NCI-H2171 treated with DMSO at 0.1 percent for 48 hours (cell line): ENCODE measurements at regions not wholly inside any gene's neighbourhood (a gene's known extent, or its start where the extent isn't known, plus 50 kb on each side); places are given as distances from the start of the nearest gene placed in this dataset.
"Not testable (repeated sequence)": the region's sequence is repeated elsewhere in the genome, so short reads cannot be mapped to it uniquely, and the experiment has no call there.

Experiments
- DNase-seq: peaks from one replicate; lab custom pipeline; 2025; lab: John Stamatoyannopoulos, UW

DNA sequence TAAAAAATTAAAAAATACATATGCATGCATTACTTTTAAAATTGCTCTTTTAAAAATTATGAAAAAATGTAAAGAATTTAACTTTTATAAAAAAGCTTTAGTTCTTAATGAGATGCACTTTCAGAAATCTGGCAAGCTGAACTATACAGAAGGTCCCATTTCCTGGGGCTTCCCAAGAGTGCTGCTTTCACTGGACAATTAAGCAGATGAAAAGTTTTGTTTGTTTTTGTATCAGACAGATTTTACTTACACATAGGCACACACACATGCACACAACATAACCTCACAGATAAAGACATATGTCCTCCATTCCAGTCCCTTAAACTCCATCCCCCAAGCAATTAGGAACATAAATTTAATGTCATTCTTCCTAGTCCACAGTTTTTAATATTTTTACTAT lies 402.3 kb upstream of the ASIC2 start:
- no peak for DNase-seq

DNA sequence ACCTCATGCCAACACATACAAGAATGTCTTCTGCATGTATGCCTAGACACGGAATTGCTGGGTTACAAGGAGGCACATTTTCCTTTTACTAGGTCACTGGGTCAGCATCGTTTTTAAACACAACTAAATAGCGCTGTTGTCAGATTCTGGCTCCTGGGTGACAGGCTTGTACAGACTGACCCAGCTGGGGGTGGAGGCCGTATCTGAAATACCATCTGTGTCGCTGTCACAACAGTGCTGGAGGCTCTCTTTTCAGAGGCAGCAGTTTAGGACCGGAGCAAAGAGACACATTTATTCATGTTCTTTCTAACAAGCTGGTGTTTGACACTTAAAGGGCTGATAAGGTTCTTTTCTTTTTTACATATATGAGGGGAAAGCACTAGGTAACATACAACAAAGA lies 403.0 kb upstream of the ASIC2 start:
- DNase-seq, result no peak

DNA sequence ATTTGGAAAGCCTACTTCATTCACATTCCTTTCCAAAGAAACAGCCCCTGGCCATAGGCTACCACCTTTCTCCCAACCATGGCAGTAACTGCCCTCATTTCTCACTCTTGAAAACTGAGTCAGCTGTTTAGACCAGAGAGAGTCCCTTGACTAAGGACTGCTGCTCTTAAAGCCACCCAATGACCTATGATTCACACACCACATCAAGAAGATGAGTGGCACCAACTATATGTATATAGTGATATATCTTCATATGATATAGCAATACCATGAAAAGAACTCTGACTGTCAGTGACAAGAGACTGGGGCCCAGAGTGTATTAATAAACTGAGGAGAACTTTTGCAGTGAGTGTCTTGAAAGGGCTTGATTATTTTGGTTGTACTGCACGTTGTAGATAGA lies 404.5 kb upstream of the ASIC2 start:
- no peak for DNase-seq

DNA sequence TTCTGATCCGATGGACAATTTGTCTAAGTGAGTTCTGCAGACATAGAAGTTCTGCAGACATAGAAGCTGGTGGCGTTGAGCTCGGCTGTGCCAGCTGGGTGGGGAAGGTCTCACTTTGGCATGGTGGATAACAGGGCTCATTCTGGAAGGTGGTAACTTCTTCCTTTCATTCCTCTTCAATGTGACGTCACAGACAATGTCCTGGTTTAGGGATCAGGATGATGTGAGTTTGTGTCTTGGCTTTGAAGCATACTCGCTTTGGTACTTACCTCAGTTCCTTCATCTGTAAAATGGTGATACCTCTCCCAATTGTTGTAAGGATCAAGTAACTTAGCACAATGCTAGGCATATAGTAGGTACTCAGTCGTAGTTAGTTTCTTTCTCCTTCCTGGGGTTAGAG lies 408.8 kb upstream of the ASIC2 start:
- no peak for DNase-seq

DNA sequence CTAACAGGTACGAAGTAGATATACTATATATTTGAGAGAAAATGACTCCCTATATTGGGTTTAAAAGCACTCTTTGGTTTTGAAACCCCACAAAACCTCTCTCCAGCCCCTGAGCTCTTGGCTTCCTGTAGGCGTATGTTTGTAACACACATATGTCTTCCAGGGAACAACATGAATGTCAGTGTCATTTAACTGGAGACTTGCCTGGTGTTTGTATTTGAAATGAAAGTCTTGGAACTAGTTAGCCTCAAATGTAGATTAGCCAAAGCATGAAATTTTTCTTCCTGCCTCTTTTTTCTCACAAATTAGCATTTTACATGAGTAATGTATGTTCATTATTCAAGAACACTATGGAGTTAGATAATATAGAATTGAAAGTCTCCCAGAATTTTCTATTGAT lies 411.8 kb upstream of the ASIC2 start:
- no peak for DNase-seq

DNA sequence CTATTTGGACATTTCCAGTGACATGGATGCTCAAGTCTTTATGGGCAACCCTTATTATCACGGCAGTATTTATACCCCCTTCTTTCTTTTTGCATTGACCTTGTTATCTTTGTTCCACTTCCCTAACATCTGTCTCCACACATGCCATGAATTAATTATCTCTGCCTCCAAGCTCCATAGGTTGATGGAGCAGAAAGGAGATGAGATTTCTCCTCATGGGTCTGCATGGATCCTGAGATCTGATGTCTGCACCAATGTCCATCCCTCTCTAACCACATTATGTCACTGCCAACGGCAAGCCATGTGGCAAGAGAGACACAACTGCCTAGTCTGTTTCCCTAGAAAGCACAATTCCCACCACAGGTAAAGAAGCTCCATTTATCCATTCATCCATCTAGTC lies 416.8 kb upstream of the ASIC2 start:
- DNase-seq, result no peak

DNA sequence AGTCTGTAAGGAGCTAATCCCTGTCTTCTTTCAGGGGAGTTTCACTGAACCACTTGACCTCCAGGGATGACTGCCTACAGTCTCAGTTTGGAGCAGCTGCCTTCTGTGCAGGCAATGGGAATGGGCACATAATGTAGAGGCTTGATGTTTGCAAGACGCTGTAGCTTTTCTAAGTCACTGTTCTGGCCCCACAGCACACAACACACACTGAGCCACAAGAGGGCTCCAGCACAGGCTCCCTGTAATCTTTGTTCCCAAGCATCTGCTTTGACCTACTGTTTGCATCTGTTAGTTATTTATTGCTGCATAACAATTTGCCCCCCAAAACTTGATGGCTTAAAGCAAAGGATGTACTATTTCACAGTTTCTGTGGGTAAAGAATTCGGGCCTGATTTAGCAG lies 419.0 kb upstream of the ASIC2 start:
- no peak for DNase-seq

DNA sequence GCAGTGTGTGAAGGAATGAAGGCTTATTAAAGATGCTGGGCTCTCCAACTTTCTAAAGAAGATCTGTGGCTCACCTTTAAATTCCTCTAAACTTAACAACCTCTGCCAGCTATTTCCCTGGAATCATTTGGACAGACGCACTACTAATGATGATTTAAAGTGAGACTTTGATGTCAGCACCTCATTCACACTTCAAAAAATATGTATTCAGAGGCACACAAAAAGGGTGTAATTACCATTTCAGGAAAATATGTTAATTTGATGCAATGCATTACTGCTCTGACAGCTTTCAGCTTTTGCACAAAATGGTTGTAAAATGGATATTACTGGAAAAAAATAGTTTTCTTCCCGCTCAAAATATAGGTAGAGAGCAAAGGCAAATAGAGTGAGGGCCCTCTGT lies 423.9 kb upstream of the ASIC2 start:
- no peak for DNase-seq

DNA sequence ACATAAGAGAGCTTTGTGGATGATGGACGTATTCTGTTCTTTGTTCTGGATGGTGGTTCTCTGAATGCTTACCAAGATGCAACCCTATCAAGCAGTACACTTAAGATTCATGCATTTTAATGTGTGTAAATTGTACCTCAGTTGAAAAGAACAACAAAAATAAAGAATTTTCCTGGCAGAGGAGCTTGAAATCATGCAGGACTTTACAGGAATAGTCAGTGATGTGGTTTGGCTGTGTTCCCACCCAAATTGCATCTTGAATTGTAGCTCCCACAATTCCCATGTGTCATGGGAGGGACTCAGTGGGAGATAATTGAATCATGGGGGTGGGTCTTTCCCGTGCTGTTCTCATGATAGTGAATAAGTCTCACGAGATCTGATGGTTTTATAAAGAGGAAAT lies 430.6 kb upstream of the ASIC2 start:
- DNase-seq, result not testable (repeated sequence)

DNA sequence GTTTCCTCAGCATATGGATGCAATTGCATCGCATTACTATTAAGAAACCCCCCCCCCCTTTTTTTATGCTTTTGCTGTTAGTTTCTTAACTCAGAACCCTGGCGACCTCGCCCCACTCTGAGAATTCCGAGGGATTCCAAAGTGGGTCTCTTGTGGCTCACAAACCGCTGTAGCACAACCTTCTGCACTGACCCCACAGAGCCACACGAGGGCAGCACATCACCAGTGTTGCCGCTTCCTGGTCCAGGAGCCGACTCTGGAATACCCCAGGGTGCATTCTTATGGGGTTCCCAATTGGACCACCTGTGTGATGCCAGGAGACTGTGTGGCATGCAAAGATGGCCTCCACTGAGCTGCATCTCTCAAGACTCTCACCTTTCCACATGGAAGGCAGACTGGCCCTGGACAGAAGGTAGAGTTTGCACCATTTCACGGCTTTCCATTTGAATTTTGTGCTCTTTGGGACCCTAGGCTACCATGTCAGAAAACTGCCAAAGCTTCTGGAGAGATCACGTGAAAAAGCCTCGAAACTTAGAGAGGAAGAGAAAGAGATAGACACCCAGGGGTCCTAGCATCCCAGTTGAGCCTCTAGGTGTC lies 432.7 kb upstream of the ASIC2 start:
- peak; percentile 34 for DNase-seq

DNA sequence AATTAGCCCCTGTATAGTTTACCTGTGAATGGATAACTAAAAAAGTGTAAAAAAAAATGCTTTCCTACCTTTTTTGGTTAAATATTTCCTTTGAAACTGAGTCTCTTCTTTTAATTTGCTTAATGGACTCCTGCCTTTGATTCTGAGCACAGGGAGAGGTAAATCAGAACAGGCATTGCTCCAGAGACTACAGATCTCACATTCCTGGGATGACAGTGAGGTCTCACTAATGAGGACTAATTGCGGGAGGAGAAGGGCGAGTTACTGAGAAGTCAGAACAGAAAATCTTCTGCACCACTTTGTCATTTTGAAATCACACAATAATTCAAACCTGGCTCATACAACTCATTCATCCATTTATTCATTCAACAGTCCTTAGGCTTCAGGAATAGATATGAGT lies 437.0 kb upstream of the ASIC2 start:
- no peak for DNase-seq

DNA sequence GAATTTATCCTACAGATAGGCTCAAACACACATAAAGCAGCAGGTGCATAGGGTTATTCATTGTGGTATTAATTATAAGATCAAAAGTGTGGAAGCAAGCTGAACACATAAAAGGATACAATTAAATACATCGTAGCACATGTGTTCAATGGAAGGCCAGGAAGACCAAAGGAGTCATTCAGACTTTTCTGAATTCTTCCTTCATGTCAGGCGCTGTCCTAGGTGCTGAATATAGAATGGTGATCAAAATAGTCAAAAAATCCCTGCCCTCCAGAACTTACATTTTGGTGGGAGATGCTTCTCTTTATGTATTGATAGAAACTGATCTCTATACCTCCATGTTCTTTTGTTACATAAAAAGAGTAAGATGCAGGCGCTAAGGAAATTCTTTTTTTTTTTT lies 439.0 kb upstream of the ASIC2 start:
- DNase-seq, result no peak

DNA sequence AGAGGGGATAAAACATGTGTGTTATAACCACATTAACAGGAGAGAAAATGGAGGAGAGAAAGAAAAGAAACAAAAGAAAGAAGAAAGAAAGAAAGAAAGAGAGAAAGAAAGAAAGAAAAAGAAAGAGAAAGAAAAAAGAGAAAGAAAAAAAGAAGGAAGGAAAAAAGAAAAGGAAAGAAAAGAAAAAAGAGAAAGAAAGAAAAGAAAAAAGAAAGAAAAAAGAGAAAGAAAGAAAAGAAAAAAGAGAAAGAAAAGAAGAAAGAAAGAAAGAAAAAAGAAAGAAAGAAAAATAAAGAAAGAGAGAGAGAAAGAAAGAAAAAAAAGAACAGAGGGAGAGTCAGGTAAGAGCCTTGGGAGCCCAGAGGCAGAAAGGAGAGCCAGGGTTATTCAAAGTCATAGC lies 446.6 kb upstream of the ASIC2 start:
- DNase-seq, result no peak

DNA sequence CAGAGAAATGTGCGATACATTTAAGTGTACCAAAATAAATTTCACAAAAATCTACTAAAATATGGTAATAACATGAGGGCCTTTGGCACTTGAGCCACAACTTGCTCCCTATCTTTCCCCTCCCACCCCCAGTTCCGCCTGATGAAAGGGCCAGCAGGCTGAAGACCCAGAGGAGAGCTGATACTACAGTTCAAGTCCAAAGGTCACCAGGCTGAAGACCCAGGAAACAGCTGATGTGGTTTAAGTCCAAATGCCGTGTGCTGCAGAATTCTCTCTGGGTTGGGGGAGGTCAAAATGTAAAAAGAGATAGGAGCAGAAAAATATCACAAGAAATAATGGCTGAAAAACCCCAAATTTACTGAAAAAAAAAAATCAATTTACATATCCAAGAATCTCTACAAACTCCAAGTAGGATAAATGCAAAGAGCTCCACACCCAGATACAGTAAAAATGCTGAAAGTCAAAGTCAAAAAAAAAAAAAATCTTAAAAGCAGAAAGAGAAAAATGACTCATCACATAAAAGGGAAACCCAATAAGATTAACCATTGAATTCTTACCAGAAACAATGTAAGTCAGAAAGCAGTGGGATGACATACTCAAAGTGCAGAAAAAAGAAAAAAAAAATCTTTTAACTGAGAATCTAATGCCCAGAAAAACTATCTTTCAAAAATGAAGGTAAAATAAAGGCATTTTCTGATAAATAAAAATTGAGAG lies 452.1 kb upstream of the ASIC2 start:
- no peak for DNase-seq

DNA sequence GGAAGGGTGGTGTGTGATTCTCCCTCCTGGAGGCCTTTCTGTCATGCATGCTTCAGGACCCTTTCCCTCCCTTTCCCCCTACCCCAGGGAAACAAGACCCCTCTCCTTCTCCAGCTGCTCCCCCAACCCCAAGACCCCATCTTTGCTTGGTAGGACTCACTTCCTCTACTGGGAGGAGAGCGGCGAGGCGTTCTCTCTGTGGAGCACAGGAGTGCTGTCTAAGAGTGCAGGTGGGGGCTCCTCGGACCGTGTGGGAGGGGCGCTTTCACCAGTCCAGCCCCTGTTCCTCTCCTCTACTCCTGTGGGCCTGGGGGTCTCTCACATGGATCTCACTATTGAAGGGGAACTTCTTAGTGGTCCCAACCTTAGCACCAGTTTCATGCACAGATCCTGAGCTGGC lies 456.1 kb upstream of the ASIC2 start:
- DNase-seq, result no peak

DNA sequence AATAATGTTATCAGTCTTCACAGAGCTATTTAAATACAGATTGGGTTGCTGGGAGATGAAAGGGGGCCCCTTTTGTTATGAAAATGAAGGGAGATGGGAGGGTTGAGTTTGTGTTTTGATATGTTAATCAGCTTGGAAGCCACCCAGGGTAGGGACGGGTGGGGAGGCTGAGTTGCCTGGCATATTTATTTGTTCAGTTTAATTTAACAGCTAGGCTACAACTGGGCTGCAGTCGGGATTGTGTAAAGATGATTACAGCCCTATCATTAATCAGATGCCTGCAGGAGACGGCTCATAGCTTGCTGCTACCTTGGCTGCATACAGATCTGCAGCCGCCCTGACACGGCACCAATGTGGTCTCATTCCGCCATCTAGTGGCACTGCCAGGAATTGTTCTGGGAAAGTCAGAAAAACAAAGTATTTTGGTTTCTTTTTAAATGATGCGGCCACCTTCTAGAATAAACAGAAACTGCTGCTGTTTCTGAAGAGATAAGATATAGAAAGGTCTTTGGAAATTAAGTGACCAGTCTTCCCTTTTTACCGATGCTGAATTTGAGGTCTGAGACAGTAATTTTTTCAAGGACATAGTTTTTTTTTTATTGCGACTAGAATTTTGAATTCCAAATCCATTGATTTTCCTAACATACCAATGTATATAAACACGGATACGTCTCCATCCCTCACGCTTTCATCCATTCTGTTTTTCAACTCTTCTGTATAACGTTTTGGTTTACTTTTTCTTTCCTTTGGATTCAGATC lies 458.0 kb upstream of the ASIC2 start:
- DNase-seq, result peak; percentile 38

DNA sequence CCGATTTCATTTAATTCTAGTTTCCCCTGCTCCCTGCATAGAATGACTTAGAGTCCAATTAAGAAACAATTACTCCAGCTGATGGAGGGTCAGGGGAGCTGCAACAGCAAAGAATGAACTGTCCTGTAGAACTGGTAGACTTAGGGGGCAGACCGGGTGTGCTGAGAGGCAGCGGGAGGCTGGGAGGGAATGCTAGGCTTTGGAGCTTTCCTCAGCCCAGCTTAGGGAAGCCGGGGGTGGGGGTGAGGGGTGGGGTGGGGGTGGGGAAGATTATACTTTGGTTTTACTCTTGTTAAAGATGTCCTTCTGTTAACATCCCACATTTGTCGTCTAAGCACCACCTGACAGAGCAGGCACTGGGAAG lies 458.6 kb upstream of the ASIC2 start:
- no peak for DNase-seq

DNA sequence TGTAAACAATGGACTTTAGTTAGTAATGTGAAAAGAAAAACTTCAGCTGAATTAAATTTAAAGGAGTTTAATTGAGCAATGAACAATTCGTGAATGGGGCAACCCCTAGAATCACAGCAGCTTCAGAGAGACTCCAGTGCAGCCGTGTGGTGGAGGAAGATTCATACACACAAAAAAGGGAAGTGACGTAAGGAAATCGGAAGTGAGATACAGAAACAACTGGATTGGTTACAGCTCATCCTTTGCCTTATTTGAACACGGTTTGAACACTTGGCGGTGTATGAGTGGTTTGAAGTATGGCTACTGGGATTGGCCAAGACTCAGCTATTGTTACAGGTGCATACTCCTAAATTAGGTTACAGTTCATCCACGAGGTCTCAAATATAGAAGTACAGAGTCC lies 460.4 kb upstream of the ASIC2 start:
- peak; percentile 2 for DNase-seq

DNA sequence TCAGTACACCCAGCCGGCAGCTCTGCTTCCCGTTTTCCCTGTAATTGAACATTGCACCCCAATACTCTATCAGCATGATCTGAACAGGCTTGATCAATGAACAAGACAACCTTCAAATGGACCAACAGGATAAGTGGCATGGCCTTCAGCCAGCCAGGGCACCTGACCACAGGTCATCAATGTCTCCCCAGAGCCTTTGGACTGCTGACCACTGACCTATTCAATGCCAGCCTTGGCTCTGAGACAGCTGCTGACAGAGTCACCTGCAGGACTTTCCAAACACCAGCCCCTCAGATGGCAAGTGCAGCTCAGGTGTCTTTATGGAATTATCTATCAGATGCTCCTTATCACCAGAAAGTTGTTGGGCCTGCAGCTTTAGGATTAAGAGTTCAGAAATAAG lies 462.9 kb upstream of the ASIC2 start:
- DNase-seq, result no peak

DNA sequence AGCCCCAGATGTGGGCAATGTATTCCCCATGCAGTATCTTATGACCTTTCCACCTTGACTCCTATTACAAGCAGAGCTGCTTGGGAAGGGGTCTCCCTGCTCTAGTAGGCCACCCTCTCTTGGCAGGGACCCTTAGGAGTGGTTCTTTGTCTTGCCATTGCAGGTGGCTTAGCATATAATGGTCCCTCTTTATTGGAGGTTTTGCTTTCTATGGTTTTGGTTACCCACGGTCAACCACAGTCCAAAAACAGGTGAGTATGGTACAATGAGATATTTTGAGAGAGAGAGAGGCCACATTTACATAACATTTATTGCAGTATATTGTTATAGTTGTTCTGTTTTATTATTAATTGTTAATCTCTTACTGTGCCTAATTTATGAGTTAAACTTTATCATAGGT lies 472.8 kb upstream of the ASIC2 start:
- no peak for DNase-seq

DNA sequence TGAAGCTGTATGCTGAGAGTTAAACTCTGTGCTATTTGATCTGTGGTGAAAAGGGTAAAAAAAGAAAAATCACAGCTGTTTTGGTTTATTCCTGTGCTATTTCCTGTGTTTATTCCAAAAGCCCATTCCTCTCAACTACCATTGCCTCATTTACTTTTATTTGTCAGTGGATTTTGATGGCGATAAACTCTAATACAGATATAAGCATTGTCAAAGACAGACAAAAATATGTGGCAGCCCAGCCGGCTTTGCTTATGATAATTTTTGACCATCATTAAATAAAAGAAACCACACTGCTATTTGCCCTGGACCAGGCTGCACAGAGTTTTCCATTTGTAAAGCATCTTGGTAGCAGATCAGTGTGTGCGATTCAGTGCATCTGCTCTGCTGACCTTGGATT lies 473.6 kb upstream of the ASIC2 start:
- DNase-seq, result no peak

DNA sequence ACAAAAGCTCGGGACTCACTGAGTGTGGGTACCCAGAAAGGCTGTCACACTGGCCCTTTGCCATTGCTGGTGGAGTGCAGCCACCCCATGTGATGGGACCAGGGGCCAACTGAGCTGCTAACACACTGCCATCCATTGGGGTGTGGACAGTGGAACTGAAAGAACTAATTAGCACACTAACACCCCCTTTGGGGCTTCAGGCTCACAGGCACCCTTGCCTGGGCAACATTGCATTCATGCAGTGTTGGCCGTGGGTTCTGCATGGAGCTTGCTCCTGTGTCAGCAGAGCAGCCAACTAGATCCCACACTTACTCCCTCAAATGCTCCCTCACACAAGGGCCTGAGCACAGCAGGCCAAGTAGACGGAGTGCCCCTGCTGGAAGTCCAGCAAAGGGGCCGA lies 476.0 kb upstream of the ASIC2 start:
- DNase-seq, result no peak

DNA sequence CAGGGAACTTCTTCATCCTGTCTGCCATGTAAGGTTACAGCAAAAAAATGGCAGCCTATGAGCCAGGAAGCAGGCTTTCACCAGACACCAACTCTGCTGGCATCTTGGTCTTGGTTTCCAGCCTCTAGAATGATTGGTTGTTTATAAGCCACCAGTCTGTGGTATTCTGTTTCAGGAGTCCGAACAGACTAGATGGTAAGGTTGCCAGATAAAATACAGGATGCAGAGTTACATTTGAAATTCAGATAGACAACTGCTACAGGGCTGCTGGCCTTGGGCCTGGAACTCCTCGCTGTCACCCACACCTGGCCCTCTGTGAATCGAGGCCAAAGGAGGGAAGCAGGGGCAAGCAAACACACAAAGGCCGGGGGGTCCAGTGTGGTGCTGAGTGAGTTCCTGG lies 478.8 kb upstream of the CCL2 start:
- DNase-seq, result no peak

DNA sequence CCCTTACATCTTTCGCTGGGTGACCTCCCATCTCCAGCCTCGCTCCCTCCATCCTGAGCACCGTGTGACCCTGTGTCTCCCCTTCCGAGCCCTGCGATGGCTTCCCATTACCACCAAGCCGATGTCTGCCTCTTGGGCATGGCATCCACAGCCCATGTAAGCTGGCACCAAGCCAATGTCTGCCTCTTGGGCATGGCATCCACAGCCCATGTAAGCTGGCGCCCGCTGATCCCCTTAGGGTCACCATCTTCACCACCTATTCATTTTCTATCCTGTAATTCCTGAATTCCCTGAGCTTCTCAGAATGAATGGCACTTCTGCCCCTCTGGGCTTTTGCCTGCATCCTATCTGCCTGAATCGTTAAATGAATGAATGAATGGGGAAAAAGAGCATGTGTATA lies 478.2 kb upstream of the CCL2 start:
- DNase-seq, result no peak
